ENCODE measurements at regions not wholly inside any gene's neighbourhood (a gene's known extent, or its start where the extent isn't known, plus 50 kb on each side); places are given as distances from the start of the nearest gene placed in this dataset.

- POLR2A ChIA-PET = no interaction called here
Observed at GRCh38 chr2:2705871-2706270, 374.8 kb upstream of the MYT1L start.

GRCh38 chr2:2704428-2705090 lies 373.5 kb upstream of the MYT1L start:
- H3K27me3 Mint-ChIP-seq = no peaks in the 10 kb centered on the region
- peak overlapping the region in 2 of 8 donors; percentile 43 to 59 for H3K27ac Mint-ChIP-seq
- H3K9me3 Mint-ChIP-seq = peaks cover 0 to 2% (median 0%) of the 10 kb centered on the region in 5 donors
- no peaks in the 10 kb centered on the region for H3K9me3 ChIP-seq (ENCODE audit: low read length)
- H3K27me3 ChIP-seq (ENCODE audit: insufficient read depth, low read length, poor library complexity, severe bottlenecking) = no peaks in the 10 kb centered on the region
- ChIA-PET CTCF (no interaction called here), POLR2A (no interaction called here)
- H3K4me3 ChIP-seq (ENCODE audit: low read length) = no peak overlapping the region
- H3K36me3 ChIP-seq (ENCODE audit: insufficient read depth, low read length) = no peaks in the 10 kb centered on the region
- H3K4me1 ChIP-seq (ENCODE audit: insufficient read depth, low read length) = no peaks in the 10 kb centered on the region
- H3K4me1 Mint-ChIP-seq = no peaks in the 10 kb centered on the region
- no peak for DNase-seq
- no peaks in the 10 kb centered on the region for H3K36me3 Mint-ChIP-seq
- no peak overlapping the region for H3K4me3 Mint-ChIP-seq
- H3K27ac ChIP-seq (ENCODE audit: low read depth, low read length) = no peak overlapping the region

More at GRCh38 chr2:2705871-2706270, 374.8 kb upstream of the MYT1L start:
- Histone ChIP-seq H3K36me3 (ENCODE audit: insufficient read depth, low read length) (no peaks in the 10 kb centered on the region), H3K27me3 (ENCODE audit: insufficient read depth, low read length, poor library complexity, severe bottlenecking) (no peaks in the 10 kb centered on the region), H3K27ac (ENCODE audit: low read depth, low read length) (no peak overlapping the region), H3K9me3 (ENCODE audit: low read length) (no peaks in the 10 kb centered on the region), H3K4me3 (ENCODE audit: low read length) (no peak overlapping the region), H3K4me1 (ENCODE audit: insufficient read depth, low read length) (no peaks in the 10 kb centered on the region)
- Mint-ChIP-seq H3K4me3 (no peak overlapping the region), H3K27ac (no peak overlapping the region), H3K36me3 (no peaks in the 10 kb centered on the region), H3K9me3 (peaks cover 0 to 2% (median 0%) of the 10 kb centered on the region in 5 donors), H3K27me3 (no peaks in the 10 kb centered on the region), H3K4me1 (no peaks in the 10 kb centered on the region)
- CTCF ChIA-PET = no interaction called here
- DNase-seq = no peak

- no peak overlapping the region for H3K4me3 ChIP-seq (ENCODE audit: low read length)
- ChIA-PET POLR2A (no interaction called here), CTCF (no interaction called here)
Observed at GRCh38 chr2:2703762-2704427, 372.8 kb upstream of the MYT1L start.

GRCh38 chr2:2703172-2703571 lies 372.1 kb upstream of the MYT1L start:
- Mint-ChIP-seq H3K9me3 (peaks cover 0 to 2% (median 0%) of the 10 kb centered on the region in 5 donors), H3K27ac (no peak overlapping the region), H3K27me3 (no peaks in the 10 kb centered on the region), H3K4me1 (no peaks in the 10 kb centered on the region), H3K36me3 (no peaks in the 10 kb centered on the region), H3K4me3 (no peak overlapping the region)
- H3K27me3 ChIP-seq (ENCODE audit: insufficient read depth, low read length, poor library complexity, severe bottlenecking) = no peaks in the 10 kb centered on the region
- no peak overlapping the region for H3K27ac ChIP-seq (ENCODE audit: low read depth, low read length)
- DNase-seq = no peak
- ChIA-PET CTCF (no interaction called here), POLR2A (no interaction called here)
- no peaks in the 10 kb centered on the region for H3K4me1 ChIP-seq (ENCODE audit: insufficient read depth, low read length)
- H3K36me3 ChIP-seq (ENCODE audit: insufficient read depth, low read length) = no peaks in the 10 kb centered on the region
- no peak overlapping the region for H3K4me3 ChIP-seq (ENCODE audit: low read length)
- no peaks in the 10 kb centered on the region for H3K9me3 ChIP-seq (ENCODE audit: low read length)

More at GRCh38 chr2:2703762-2704427, 372.8 kb upstream of the MYT1L start:
- Histone ChIP-seq H3K27ac (ENCODE audit: low read depth, low read length) (no peak overlapping the region), H3K4me1 (ENCODE audit: insufficient read depth, low read length) (no peaks in the 10 kb centered on the region), H3K9me3 (ENCODE audit: low read length) (no peaks in the 10 kb centered on the region), H3K36me3 (ENCODE audit: insufficient read depth, low read length) (no peaks in the 10 kb centered on the region), H3K27me3 (ENCODE audit: insufficient read depth, low read length, poor library complexity, severe bottlenecking) (no peaks in the 10 kb centered on the region)
- Mint-ChIP-seq H3K27me3 (no peaks in the 10 kb centered on the region), H3K4me3 (no peak overlapping the region), H3K9me3 (peaks cover 0 to 2% (median 0%) of the 10 kb centered on the region in 5 donors), H3K4me1 (no peaks in the 10 kb centered on the region), H3K27ac (no peak overlapping the region), H3K36me3 (no peaks in the 10 kb centered on the region)
- no peak for DNase-seq

GRCh38 chr2:2702385-2702784 lies 371.3 kb upstream of the MYT1L start:
- CTCF ChIA-PET = no interaction called here
- POLR2A ChIA-PET = no interaction called here

GRCh38 chr2:2701813-2702212 lies 370.7 kb upstream of the MYT1L start:
- no peaks in the 10 kb centered on the region for H3K9me3 ChIP-seq (ENCODE audit: low read length)
- no peak overlapping the region for H3K27ac ChIP-seq (ENCODE audit: low read depth, low read length)
- H3K4me3 ChIP-seq (ENCODE audit: low read length) = no peak overlapping the region
- Mint-ChIP-seq H3K27ac (no peak overlapping the region), H3K9me3 (no peaks in the 10 kb centered on the region), H3K27me3 (peaks cover 0 to 4% of the 10 kb centered on the region in 2 donors), H3K4me1 (no peaks in the 10 kb centered on the region), H3K36me3 (no peaks in the 10 kb centered on the region), H3K4me3 (no peak overlapping the region)
- ChIA-PET POLR2A (no interaction called here), CTCF (no interaction called here)
- no peak for DNase-seq
- H3K36me3 ChIP-seq (ENCODE audit: insufficient read depth, low read length) = no peaks in the 10 kb centered on the region
- no peaks in the 10 kb centered on the region for H3K4me1 ChIP-seq (ENCODE audit: insufficient read depth, low read length)
- H3K27me3 ChIP-seq (ENCODE audit: insufficient read depth, low read length, poor library complexity, severe bottlenecking) = no peaks in the 10 kb centered on the region

More at GRCh38 chr2:2702385-2702784, 371.3 kb upstream of the MYT1L start:
- Histone ChIP-seq H3K9me3 (ENCODE audit: low read length) (no peaks in the 10 kb centered on the region), H3K27me3 (ENCODE audit: insufficient read depth, low read length, poor library complexity, severe bottlenecking) (no peaks in the 10 kb centered on the region), H3K4me1 (ENCODE audit: insufficient read depth, low read length) (no peaks in the 10 kb centered on the region), H3K4me3 (ENCODE audit: low read length) (no peak overlapping the region), H3K36me3 (ENCODE audit: insufficient read depth, low read length) (no peaks in the 10 kb centered on the region), H3K27ac (ENCODE audit: low read depth, low read length) (no peak overlapping the region)
- no peaks in the 10 kb centered on the region for H3K4me1 Mint-ChIP-seq
- H3K4me3 Mint-ChIP-seq = no peak overlapping the region
- no peaks in the 10 kb centered on the region for H3K36me3 Mint-ChIP-seq
- peaks cover 0 to 2% (median 0%) of the 10 kb centered on the region in 5 donors for H3K9me3 Mint-ChIP-seq
- no peak overlapping the region for H3K27ac Mint-ChIP-seq
- no peak for DNase-seq
- peaks cover 0 to 2% of the 10 kb centered on the region in 2 donors for H3K27me3 Mint-ChIP-seq

- no peak overlapping the region for H3K27ac ChIP-seq (ENCODE audit: low read depth, low read length)
- no peaks in the 10 kb centered on the region for H3K9me3 ChIP-seq (ENCODE audit: low read length)
- H3K36me3 ChIP-seq (ENCODE audit: insufficient read depth, low read length) = no peaks in the 10 kb centered on the region
- no peaks in the 10 kb centered on the region for H3K4me1 ChIP-seq (ENCODE audit: insufficient read depth, low read length)
- no peak overlapping the region for H3K4me3 ChIP-seq (ENCODE audit: low read length)
- no peak overlapping the region for H3K4me3 Mint-ChIP-seq
- H3K27me3 Mint-ChIP-seq = peaks cover 0 to 4% of the 10 kb centered on the region in 2 donors
- POLR2A ChIA-PET = no interaction called here
- H3K36me3 Mint-ChIP-seq = no peaks in the 10 kb centered on the region
- H3K9me3 Mint-ChIP-seq = no peaks in the 10 kb centered on the region
- no peaks in the 10 kb centered on the region for H3K27me3 ChIP-seq (ENCODE audit: insufficient read depth, low read length, poor library complexity, severe bottlenecking)
- CTCF ChIA-PET = no interaction called here
- no peaks in the 10 kb centered on the region for H3K4me1 Mint-ChIP-seq
- no peak for DNase-seq
- H3K27ac Mint-ChIP-seq = no peak overlapping the region
Observed at GRCh38 chr2:2701176-2701781, 370.2 kb upstream of the MYT1L start.

GRCh38 chr2:2699121-2699505 lies 368.0 kb upstream of the MYT1L start:
- H3K27me3 Mint-ChIP-seq = peaks cover 0 to 7% of the 10 kb centered on the region in 2 donors
- no peaks in the 10 kb centered on the region for H3K9me3 Mint-ChIP-seq
- ChIA-PET POLR2A (no interaction called here), CTCF (no interaction called here)
- H3K27me3 ChIP-seq (ENCODE audit: insufficient read depth, low read length, poor library complexity, severe bottlenecking) = no peaks in the 10 kb centered on the region
- H3K27ac ChIP-seq (ENCODE audit: low read depth, low read length) = no peak overlapping the region
- no peaks in the 10 kb centered on the region for H3K36me3 Mint-ChIP-seq
- H3K4me3 ChIP-seq (ENCODE audit: low read length) = no peak overlapping the region
- H3K4me1 ChIP-seq (ENCODE audit: insufficient read depth, low read length) = no peaks in the 10 kb centered on the region
- H3K36me3 ChIP-seq (ENCODE audit: insufficient read depth, low read length) = no peaks in the 10 kb centered on the region
- H3K4me3 Mint-ChIP-seq = no peak overlapping the region
- H3K27ac Mint-ChIP-seq = no peak overlapping the region
- no peak for DNase-seq
- no peaks in the 10 kb centered on the region for H3K9me3 ChIP-seq (ENCODE audit: low read length)
- no peaks in the 10 kb centered on the region for H3K4me1 Mint-ChIP-seq
